HFF-Myc (cell line): ENCODE measurements at regions not wholly inside any gene's neighbourhood (a gene's known extent, or its start where the extent isn't known, plus 50 kb on each side); places are given as distances from the start of the nearest gene placed in this dataset.

ENCODE experiments used
- DNase-seq: peaks from one replicate; pipeline ENCODE4 v3.0.0-alpha.2; 2011; ENCODE audit warnings: low read depth; ENCODE audit errors: extremely low read depth
- H3K4me3 ChIP-seq: replicated peaks from 2 replicates; pipeline ENCODE4 v1.5.1; 2011; ENCODE audit warnings: low read depth, mild to moderate bottlenecking, control low read depth, low read length
- TF ChIP-seq, protein P1 (sequence below): IDR thresholded peaks from 2 replicates; pipeline ENCODE4 v1.5.1; 2012; ENCODE audit warnings: mild to moderate bottlenecking, low read depth, low read length, control low read depth; ENCODE audit errors: missing control alignments

DNA sequence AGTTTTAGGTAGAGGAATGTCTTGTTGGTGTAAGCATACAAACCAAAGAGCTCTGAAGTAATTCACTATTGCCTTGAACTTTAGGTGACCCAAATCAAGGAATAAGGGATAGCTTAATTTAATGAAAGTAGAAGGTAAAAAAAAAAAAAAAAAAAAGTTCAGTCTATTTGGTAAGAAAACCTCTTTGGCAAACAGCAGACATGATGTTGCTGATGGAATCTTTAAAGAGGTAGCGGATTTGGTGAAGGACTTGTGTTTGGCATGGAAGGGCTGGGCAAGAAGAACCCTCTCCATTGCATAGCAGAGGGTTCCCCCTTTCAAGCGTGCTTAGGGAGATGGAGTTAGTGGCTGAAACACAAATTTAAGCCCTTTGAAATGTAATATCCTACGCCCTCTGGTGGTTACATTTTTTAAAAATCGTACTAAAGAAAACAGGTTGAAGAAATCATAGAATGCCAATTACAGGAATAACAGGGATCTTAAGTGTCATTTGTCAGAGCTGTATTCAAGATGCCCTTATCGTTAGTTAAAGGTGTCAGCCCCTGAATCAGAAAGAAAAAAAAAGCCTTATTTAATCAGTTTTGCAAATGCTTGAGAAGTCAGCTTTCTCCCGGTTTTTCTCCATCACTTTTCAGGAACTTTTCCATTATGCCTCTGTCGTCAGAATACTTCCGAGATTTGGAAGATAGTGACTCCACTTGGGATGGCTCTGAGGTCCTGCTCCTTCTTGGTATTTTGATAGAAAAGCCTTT is 383.1 kb downstream of the KCNJ2 start:
- TF ChIP-seq, protein P1, sequence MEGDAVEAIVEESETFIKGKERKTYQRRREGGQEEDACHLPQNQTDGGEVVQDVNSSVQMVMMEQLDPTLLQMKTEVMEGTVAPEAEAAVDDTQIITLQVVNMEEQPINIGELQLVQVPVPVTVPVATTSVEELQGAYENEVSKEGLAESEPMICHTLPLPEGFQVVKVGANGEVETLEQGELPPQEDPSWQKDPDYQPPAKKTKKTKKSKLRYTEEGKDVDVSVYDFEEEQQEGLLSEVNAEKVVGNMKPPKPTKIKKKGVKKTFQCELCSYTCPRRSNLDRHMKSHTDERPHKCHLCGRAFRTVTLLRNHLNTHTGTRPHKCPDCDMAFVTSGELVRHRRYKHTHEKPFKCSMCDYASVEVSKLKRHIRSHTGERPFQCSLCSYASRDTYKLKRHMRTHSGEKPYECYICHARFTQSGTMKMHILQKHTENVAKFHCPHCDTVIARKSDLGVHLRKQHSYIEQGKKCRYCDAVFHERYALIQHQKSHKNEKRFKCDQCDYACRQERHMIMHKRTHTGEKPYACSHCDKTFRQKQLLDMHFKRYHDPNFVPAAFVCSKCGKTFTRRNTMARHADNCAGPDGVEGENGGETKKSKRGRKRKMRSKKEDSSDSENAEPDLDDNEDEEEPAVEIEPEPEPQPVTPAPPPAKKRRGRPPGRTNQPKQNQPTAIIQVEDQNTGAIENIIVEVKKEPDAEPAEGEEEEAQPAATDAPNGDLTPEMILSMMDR = peak; percentile 22
- peak; percentile 36 for DNase-seq
- H3K4me3 ChIP-seq = no peak overlapping the region

DNA sequence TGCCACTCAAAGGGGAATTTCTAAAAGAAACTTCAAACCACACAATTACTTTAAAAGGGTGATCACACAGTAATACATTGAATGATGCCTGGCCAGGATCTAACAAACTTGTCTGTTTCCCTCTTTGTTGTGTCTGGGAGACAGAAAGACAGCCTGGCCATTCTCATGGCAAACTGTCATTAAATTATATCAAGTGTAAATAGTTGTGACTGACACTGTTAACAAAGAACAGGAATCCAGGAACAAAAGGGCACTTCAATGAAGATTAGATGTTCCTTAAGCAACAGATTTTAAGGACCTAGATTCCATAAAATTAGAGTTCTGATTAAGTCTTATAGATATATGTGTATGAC is 383.6 kb downstream of the KCNJ2 start:
- TF ChIP-seq, protein P1 = no peak

DNA sequence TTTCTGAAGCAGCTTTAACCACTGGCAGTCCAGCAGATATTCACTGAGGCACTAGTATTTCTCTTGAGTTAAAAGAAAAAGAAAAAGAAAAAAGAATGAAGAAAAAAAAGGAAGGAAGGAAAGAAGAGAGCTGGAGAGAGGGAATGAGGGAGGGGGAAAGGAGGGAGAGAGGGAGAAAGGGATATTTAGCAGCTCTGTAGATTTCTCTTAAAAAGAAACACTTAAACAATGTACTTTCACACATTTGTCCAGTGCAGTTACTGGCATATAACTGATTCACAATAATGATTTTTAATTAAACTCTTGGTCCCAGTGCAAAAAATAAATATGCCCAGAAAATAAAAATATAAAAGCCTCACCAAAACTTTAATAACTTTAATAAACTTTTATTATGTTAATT is 386.4 kb downstream of the KCNJ2 start:
- no peak overlapping the region for H3K4me3 ChIP-seq
- no peak for DNase-seq
- TF ChIP-seq, protein P1 = no peak

More for the DNA sequence above, 383.6 kb downstream of the KCNJ2 start:
- no peak for DNase-seq
- no peak overlapping the region for H3K4me3 ChIP-seq

DNA sequence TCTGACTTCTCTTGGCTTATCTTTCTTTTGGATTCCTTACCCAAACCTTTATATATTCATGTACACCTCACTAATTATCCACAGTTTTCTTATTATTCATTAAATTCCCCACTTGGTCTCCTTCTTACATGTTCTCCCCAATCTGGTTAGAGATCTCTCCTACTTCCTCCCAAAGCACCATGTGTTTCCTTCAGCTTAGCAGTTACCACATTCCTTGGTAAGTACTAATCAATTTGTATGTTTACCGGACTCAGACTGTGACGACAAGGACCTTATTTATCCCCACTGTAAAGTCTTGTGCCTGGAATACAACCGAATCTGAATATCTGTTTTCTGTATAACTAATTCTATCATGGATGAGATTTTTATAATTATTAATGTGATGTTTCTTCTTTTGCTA is 389.5 kb downstream of the KCNJ2 start:
- no peak overlapping the region for H3K4me3 ChIP-seq
- TF ChIP-seq, protein P1 = no peak
- DNase-seq = no peak

DNA sequence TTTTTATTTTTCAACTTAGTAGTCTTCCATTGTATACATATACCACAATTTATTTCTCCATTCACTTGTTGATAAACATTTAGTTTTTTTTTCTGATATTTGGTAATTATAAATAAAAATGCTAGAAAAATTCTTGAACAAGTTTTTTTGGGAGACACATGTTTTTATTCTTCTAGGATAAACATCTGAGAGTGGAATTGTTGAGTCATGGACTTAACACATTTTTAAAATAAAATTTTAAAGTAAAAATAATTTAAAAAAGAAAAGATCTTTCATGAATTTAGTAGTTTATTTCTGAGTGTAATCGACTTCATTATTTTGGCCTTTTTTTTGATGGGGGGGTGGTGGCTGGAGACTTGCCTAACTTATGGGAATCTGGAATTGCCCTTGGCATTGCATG is 391.1 kb downstream of the KCNJ2 start:
- no peak for DNase-seq
- H3K4me3 ChIP-seq = no peak overlapping the region
- TF ChIP-seq, protein P1 = no peak

DNA sequence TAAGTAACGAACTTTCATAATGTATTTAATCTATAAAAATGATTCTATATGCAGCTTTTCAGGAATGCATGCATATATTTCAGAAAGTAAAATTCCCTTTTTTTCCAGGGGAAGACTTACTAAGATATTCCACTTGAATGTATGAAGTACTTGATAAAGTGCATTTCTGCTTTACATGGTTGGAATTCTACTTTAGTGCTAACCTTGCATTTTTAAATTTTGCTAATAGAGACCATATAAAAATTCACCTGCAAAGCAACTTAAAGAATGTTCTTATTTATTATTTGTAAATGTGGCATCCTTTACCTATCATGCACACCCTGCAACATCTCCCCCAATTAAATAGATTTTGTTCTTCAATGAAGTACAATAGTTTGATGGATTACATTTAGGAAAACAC is 392.8 kb downstream of the KCNJ2 start:
- DNase-seq = no peak
- H3K4me3 ChIP-seq = no peak overlapping the region
- TF ChIP-seq, protein P1 = no peak

DNA sequence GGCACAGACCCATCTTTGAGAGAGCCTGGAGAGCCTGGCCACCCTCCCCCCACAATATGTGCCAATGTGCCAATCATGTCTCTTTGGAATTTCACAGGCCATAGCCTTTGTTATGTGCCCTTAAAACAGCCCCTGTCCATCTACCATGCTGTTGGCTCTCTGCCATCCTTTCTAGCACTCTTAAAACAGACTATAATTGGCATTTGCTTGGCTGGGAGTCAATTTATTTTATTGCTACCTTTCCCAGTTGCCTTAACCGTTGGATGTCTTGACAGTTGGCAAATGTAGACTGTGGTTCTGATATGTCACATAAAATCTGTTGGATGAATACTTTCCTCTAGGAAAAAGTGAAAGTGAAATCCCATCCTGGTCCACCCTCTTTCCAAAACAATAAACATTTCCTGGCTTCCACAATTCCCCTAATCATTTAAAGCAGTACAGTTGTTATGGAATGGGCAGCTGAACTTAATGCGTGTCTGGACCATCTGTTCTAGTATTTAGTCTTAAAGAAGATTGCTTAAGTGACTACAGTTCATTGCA is 394.0 kb downstream of the KCNJ2 start:
- TF ChIP-seq, protein P1 = no peak
- DNase-seq = no peak
- H3K4me3 ChIP-seq = no peak overlapping the region
